ENCODE measurements at regions not wholly inside any gene's neighbourhood (a gene's known extent, or its start where the extent isn't known, plus 50 kb on each side); places are given as distances from the start of the nearest gene placed in this dataset.

- TF ChIP-seq RAD21 (IDR thresholded peaks at IDR 0.05; ENCODE audit: low read length) = no peak
- TF ChIP-seq CTCF (conservative IDR thresholded peaks at IDR 0.05; ENCODE audit: low read depth, low read length) = no peak
- no peak for TF ChIP-seq MAFK (IDR thresholded peaks at IDR 0.05; ENCODE audit: low read depth, low read length)
- no peak for TF ChIP-seq CEBPB (IDR thresholded peaks at IDR 0.05; ENCODE audit: low read depth, low read length)
- no peak for TF ChIP-seq MAZ (IDR thresholded peaks at IDR 0.05; ENCODE audit: borderline replicate concordance, low read depth, low read length)
- no peak for TF ChIP-seq POLR2A (IDR thresholded peaks at IDR 0.05; ENCODE audit: low read depth, low read length)
- no peak for TF ChIP-seq SMC3 (IDR thresholded peaks at IDR 0.05; ENCODE audit: low read depth, low read length)
- TF ChIP-seq NFE2L2 (IDR thresholded peaks at IDR 0.05; ENCODE audit: low read depth, low read length) = no peak
- TF ChIP-seq USF2 (IDR thresholded peaks at IDR 0.05; ENCODE audit: low read depth, low read length) = no peak
- TF ChIP-seq FOS (IDR thresholded peaks at IDR 0.05; ENCODE audit: low read depth, low read length) = no peak
- no peak for TF ChIP-seq RFX5 (IDR thresholded peaks at IDR 0.05; ENCODE audit: low read depth, low read length)
These were observed 392.5 kb upstream of the ATP11B start for GRCh38 chr3:182400838-182401237.
